Peyer's patch (tissue), 4 donors: ENCODE measurements at regions not wholly inside any gene's neighbourhood (a gene's known extent, or its start where the extent isn't known, plus 50 kb on each side); places are given as distances from the start of the nearest gene placed in this dataset.
A peak's percentile ranks its signal among the peaks of the same experiment; 100 is the strongest.

Experiments used
- DNase-seq, 3 donors: peaks; one replicate each; pipeline ENCODE4 v3.0.0-alpha.2; 2017 to 2019
- H3K27ac ChIP-seq, 4 donors: fragments of 200-600 bp; sonication (generic); one replicate each; pipeline ENCODE4 v1.5.1; 2016 to 2019
- H3K27me3 ChIP-seq, 2 donors: fragments of 200-600 bp; sonication (generic); one replicate each; pipeline ENCODE4 v1.5.1; 2019
- H3K36me3 ChIP-seq, 3 donors: fragments of 200-600 bp; sonication (generic); one replicate each; pipeline ENCODE4 v1.5.1; 2016 to 2019
- H3K4me1 ChIP-seq, 4 donors: fragments of 200-600 bp; sonication (generic); one replicate each; pipeline ENCODE4 v1.5.1; 2016 to 2019
- H3K4me3 ChIP-seq, 4 donors: fragments of 200-600 bp; sonication (generic); 1 replicate in 3 of 4; 2 replicates in 1 of 4; pipeline ENCODE4 v1.5.1; 2016 to 2019; ENCODE audit warnings: mild to moderate bottlenecking in 1 of 4
- H3K9me3 ChIP-seq, 4 donors: fragments of 200-600 bp; sonication (generic); one replicate each; pipeline ENCODE4 v1.5.1; 2016 to 2019; ENCODE audit warnings: mild to moderate bottlenecking in 1 of 4
- POLR2A ChIP-seq, 2 donors: fragments of 450-650 bp; IDR thresholded peaks; one replicate each; pipeline ENCODE4 v1.5.1; 2017; ENCODE audit warnings: antibody characterized with exemption in 2 of 2, mild to moderate bottlenecking in 2 of 2, moderate library complexity in 2 of 2
- TF ChIP-seq, protein P1 (sequence below), 6 experiments: fragments of 450-650 bp in 4 of 6; fragments of 200-600 bp in 2 of 6; sonication (generic) in 1 of 6; IDR thresholded peaks; one replicate each; pipeline ENCODE4 v1.5.1; 2017 to 2019; ENCODE audit warnings: antibody characterized with exemption in 6 of 6, mild to moderate bottlenecking in 3 of 6, moderate library complexity in 1 of 6

- no peaks in the 10 kb centered on the region for H3K9me3 ChIP-seq
- DNase-seq, result no peak
- no peaks in the 10 kb centered on the region for H3K36me3 ChIP-seq
- no peak overlapping the region for H3K27ac ChIP-seq
- H3K27me3 ChIP-seq, result no peaks in the 10 kb centered on the region
- H3K4me3 ChIP-seq, result no peak overlapping the region
- no peaks in the 10 kb centered on the region for H3K4me1 ChIP-seq
- TF ChIP-seq POLR2A (IDR thresholded peaks at IDR 0.05), result no peak
- TF ChIP-seq, protein P1, sequence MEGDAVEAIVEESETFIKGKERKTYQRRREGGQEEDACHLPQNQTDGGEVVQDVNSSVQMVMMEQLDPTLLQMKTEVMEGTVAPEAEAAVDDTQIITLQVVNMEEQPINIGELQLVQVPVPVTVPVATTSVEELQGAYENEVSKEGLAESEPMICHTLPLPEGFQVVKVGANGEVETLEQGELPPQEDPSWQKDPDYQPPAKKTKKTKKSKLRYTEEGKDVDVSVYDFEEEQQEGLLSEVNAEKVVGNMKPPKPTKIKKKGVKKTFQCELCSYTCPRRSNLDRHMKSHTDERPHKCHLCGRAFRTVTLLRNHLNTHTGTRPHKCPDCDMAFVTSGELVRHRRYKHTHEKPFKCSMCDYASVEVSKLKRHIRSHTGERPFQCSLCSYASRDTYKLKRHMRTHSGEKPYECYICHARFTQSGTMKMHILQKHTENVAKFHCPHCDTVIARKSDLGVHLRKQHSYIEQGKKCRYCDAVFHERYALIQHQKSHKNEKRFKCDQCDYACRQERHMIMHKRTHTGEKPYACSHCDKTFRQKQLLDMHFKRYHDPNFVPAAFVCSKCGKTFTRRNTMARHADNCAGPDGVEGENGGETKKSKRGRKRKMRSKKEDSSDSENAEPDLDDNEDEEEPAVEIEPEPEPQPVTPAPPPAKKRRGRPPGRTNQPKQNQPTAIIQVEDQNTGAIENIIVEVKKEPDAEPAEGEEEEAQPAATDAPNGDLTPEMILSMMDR (IDR thresholded peaks at IDR 0.05), result no peak
These were observed 169.3 kb downstream of the EMP1 start for GRCh38 chr12:13365748-13366366.

- Histone ChIP-seq H3K27me3 (no peaks in the 10 kb centered on the region), H3K27ac (no peak overlapping the region), H3K4me3 (no peak overlapping the region), H3K4me1 (no peaks in the 10 kb centered on the region), H3K36me3 (no peaks in the 10 kb centered on the region), H3K9me3 (no peaks in the 10 kb centered on the region)
- no peak for TF ChIP-seq POLR2A (IDR thresholded peaks at IDR 0.05)
- TF ChIP-seq, protein P1 (IDR thresholded peaks at IDR 0.05), result peak; percentile 44 to 92 (median 82)
- DNase-seq, result peak; percentile 53 to 86 (median 79)
These were observed 165.8 kb downstream of the EMP1 start for GRCh38 chr12:13362260-13362841.

- Histone ChIP-seq H3K4me1 (no peaks in the 10 kb centered on the region), H3K9me3 (no peaks in the 10 kb centered on the region), H3K27me3 (no peaks in the 10 kb centered on the region), H3K27ac (no peak overlapping the region), H3K4me3 (no peak overlapping the region), H3K36me3 (no peaks in the 10 kb centered on the region)
- TF ChIP-seq POLR2A (IDR thresholded peaks at IDR 0.05), result no peak
- TF ChIP-seq, protein P1 (IDR thresholded peaks at IDR 0.05), result no peak
- DNase-seq, result no peak
These were observed 163.1 kb downstream of the EMP1 start for GRCh38 chr12:13359636-13360035.

DNA sequence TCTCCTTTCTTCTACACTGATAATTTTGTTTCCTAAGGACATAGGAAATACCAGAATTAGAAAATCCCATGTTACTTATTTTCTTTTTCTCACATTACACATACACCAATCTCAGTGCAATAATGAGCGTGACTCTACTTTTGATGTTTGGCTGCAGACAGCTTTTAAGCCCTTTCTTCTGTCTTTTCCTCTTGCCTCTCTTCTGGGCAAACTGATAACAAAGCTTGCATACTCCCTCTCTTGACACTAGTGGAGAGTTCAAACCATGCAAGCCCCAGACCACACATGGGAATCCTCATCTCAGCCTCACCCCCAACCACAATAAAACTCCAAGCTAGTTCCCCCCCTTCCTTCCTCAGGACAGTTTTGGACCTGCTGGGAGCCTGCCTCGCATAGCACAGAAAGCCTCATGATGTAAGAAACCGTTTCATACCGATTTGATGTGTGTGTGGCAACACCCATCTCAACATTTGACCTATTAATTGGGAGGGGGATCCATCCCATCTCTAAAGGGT, 161.9 kb downstream of the EMP1 start:
- Histone ChIP-seq H3K4me3 (no peak overlapping the region), H3K36me3 (no peaks in the 10 kb centered on the region), H3K9me3 (no peaks in the 10 kb centered on the region), H3K4me1 (no peaks in the 10 kb centered on the region), H3K27ac (no peak overlapping the region), H3K27me3 (no peaks in the 10 kb centered on the region)
- DNase-seq, result no peak
- TF ChIP-seq, protein P1 (IDR thresholded peaks at IDR 0.05), result no peak
- TF ChIP-seq POLR2A (IDR thresholded peaks at IDR 0.05), result no peak

- H3K27ac ChIP-seq, result no peak overlapping the region
- DNase-seq, result no peak
- no peaks in the 10 kb centered on the region for H3K4me1 ChIP-seq
- no peaks in the 10 kb centered on the region for H3K9me3 ChIP-seq
- no peak overlapping the region for H3K4me3 ChIP-seq
- no peak for TF ChIP-seq POLR2A (IDR thresholded peaks at IDR 0.05)
- TF ChIP-seq, protein P1 (IDR thresholded peaks at IDR 0.05), result no peak
- no peaks in the 10 kb centered on the region for H3K36me3 ChIP-seq
- H3K27me3 ChIP-seq, result no peaks in the 10 kb centered on the region
These were observed 154.4 kb downstream of the EMP1 start for GRCh38 chr12:13350946-13351345.
